ENCODE measurements at regions not wholly inside any gene's neighbourhood (a gene's known extent, or its start where the extent isn't known, plus 50 kb on each side); places are given as distances from the start of the nearest gene placed in this dataset.

DNA sequence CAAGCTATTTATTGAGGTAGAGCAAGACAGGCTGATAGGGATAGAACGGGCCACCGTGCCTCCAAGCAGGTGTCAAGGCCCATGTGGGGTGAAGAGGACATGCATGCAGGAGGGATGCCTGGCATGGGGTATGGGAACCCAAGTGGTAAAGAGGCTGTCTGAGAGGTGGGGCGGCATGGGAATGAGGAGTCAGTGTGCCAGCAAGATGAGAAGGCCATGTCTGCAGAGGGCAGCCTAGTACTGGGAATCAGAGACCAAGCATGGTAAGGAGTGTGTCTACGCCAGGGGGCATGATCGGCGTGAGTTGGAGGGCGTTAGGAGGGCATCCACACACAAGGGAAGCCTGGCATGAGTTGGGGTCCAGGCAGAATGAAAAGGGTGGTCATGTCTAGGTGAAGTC lies 303.7 kb upstream of the PLD5 start:
- TF ChIP-seq, protein P1, sequence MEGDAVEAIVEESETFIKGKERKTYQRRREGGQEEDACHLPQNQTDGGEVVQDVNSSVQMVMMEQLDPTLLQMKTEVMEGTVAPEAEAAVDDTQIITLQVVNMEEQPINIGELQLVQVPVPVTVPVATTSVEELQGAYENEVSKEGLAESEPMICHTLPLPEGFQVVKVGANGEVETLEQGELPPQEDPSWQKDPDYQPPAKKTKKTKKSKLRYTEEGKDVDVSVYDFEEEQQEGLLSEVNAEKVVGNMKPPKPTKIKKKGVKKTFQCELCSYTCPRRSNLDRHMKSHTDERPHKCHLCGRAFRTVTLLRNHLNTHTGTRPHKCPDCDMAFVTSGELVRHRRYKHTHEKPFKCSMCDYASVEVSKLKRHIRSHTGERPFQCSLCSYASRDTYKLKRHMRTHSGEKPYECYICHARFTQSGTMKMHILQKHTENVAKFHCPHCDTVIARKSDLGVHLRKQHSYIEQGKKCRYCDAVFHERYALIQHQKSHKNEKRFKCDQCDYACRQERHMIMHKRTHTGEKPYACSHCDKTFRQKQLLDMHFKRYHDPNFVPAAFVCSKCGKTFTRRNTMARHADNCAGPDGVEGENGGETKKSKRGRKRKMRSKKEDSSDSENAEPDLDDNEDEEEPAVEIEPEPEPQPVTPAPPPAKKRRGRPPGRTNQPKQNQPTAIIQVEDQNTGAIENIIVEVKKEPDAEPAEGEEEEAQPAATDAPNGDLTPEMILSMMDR (IDR thresholded peaks at IDR 0.05) = no peak
- TF ChIP-seq POLR2A (IDR thresholded peaks at IDR 0.05) = no peak
